CD4-positive, alpha-beta T cell (primary cell): ENCODE measurements at regions not wholly inside any gene's neighbourhood (a gene's known extent, or its start where the extent isn't known, plus 50 kb on each side); places are given as distances from the start of the nearest gene placed in this dataset.

Experiments used
- ATAC-seq: fragments of 200-7000 bp; cut with Tn5 transposase; one replicate; pipeline ENCODE4 v1.10.0; 2022; ENCODE audit warnings: mild to moderate bottlenecking; ENCODE audit not compliant: poor library complexity
- CTCF ChIA-PET: fragments of 350-600 bp; sonication (Branson Sonifier 250); formaldehyde crosslinking; loops from one replicate; lab custom pipeline; 2021; ENCODE audit warnings: antibody characterized with exemption, inconsistent platforms; lab: Charles Lee
- POLR2A ChIA-PET: fragments of 350-600 bp; sonication (Branson Sonifier 250); formaldehyde crosslinking; loops from one replicate; lab custom pipeline; 2021; ENCODE audit warnings: antibody characterized with exemption, inconsistent platforms; lab: Charles Lee
- DNase-seq, 14 experiments: peaks; one replicate each; pipeline ENCODE4 v3.0.0-alpha.2; 2013 to 2020; ENCODE audit warnings: mixed read lengths in 2 of 14
- H3K27ac ChIP-seq, 2 donors: one replicate each; pipeline versions ENCODE4 v1.5.1 to v1.7.0; 2013; ENCODE audit warnings: low read length in 2 of 2, low read depth in 1 of 2, mild to moderate bottlenecking in 1 of 2
- H3K27me3 ChIP-seq, 2 experiments: 1 replicate in 1 of 2; 2 replicates in 1 of 2; pipeline versions ENCODE4 v1.6.1 to v1.7.0; 2013; ENCODE audit warnings: low read length in 2 of 2, control low read depth in 1 of 2, mild to moderate bottlenecking in 1 of 2, moderate library complexity in 1 of 2; ENCODE audit not compliant: insufficient read depth in 2 of 2, control insufficient read depth in 1 of 2
- H3K36me3 ChIP-seq: one replicate; pipeline ENCODE4 v1.6.1; 2013; ENCODE audit warnings: low read length, control low read depth; ENCODE audit not compliant: insufficient read depth
- H3K4me1 ChIP-seq: one replicate; pipeline ENCODE4 v1.6.1; 2013; ENCODE audit warnings: low read length, control low read depth; ENCODE audit not compliant: insufficient read depth
- H3K4me3 ChIP-seq: one replicate; pipeline ENCODE4 v1.5.1; 2013; ENCODE audit warnings: mild to moderate bottlenecking, low read length, moderate library complexity
- H3K9me3 ChIP-seq, 2 experiments: 1 replicate in 1 of 2; 2 replicates in 1 of 2; pipeline versions ENCODE4 v1.6.1 to v1.7.0; 2013; ENCODE audit warnings: low read length in 2 of 2, mild to moderate bottlenecking in 2 of 2, control low read depth in 1 of 2, moderate library complexity in 1 of 2; ENCODE audit not compliant: control insufficient read depth in 1 of 2, insufficient read depth in 1 of 2
- H3K27ac Mint-ChIP-seq: one replicate; pipeline ENCODE4 v1.8.0; 2020; ENCODE audit warnings: mixed read lengths
- H3K27me3 Mint-ChIP-seq: one replicate; pipeline ENCODE4 v1.8.0; 2021; ENCODE audit warnings: mixed read lengths
- H3K36me3 Mint-ChIP-seq: one replicate; pipeline ENCODE4 v1.8.0; 2021; ENCODE audit warnings: low read depth, mixed read lengths
- H3K4me1 Mint-ChIP-seq: one replicate; pipeline ENCODE4 v1.8.0; 2021; ENCODE audit warnings: low read depth, mixed read lengths
- H3K4me3 Mint-ChIP-seq: one replicate; pipeline ENCODE4 v1.8.0; 2020; ENCODE audit warnings: mild to moderate bottlenecking, mixed read lengths
- H3K9me3 Mint-ChIP-seq: one replicate; pipeline ENCODE4 v1.8.0; 2020; ENCODE audit warnings: mixed read lengths
- CTCF ChIP-seq: fragments of 200-600 bp; IDR thresholded peaks from one replicate; pipeline ENCODE4 v1.8.0; 2022; ENCODE audit warnings: antibody characterized with exemption, mild to moderate bottlenecking
- intact Hi-C, 2 experiments: fragments of 100-400 bp; cut with DNase I in 1 of 2; cut with micrococcal nuclease in 1 of 2; formaldehyde crosslinking; loops; one replicate each; pipeline versions ENCODE4 v1.15.1 to v1.9.0; 2023 to 2025; cut with DNase I, micrococcal nuclease

GRCh38 chr3:153072856-153073255 is 89.2 kb upstream of the RAP2B start:
- no peaks in the 10 kb centered on the region for H3K4me1 ChIP-seq
- intact Hi-C loops = no loop called here
- no peak overlapping the region for H3K4me3 ChIP-seq
- no peak overlapping the region for H3K27ac ChIP-seq
- Mint-ChIP-seq H3K27me3 (no peaks in the 10 kb centered on the region), H3K27ac (no peak overlapping the region), H3K36me3 (no peaks in the 10 kb centered on the region), H3K9me3 (no peaks in the 10 kb centered on the region), H3K4me1 (no peaks in the 10 kb centered on the region), H3K4me3 (no peak overlapping the region)
- DNase-seq (no peak), ATAC-seq (no peak)
- H3K9me3 ChIP-seq = no peaks in the 10 kb centered on the region
- ChIA-PET CTCF (no interaction called here), POLR2A (no interaction called here)
- no peaks in the 10 kb centered on the region for H3K27me3 ChIP-seq
- TF ChIP-seq CTCF = no peak
- no peaks in the 10 kb centered on the region for H3K36me3 ChIP-seq

GRCh38 chr3:153073636-153074035 is 88.4 kb upstream of the RAP2B start:
- Histone ChIP-seq H3K4me1 (no peaks in the 10 kb centered on the region), H3K27ac (no peak overlapping the region), H3K27me3 (no peaks in the 10 kb centered on the region), H3K4me3 (no peak overlapping the region), H3K9me3 (no peaks in the 10 kb centered on the region), H3K36me3 (no peaks in the 10 kb centered on the region)
- Mint-ChIP-seq H3K4me1 (no peaks in the 10 kb centered on the region), H3K9me3 (no peaks in the 10 kb centered on the region), H3K36me3 (no peaks in the 10 kb centered on the region), H3K27ac (no peak overlapping the region), H3K4me3 (no peak overlapping the region), H3K27me3 (no peaks in the 10 kb centered on the region)
- ATAC-seq (no peak), DNase-seq (no peak)
- ChIA-PET CTCF (no interaction called here), POLR2A (no interaction called here)
- intact Hi-C loops = no loop called here
- TF ChIP-seq CTCF = no peak

GRCh38 chr3:153078826-153079225 is 83.2 kb upstream of the RAP2B start:
- Mint-ChIP-seq H3K9me3 (no peaks in the 10 kb centered on the region), H3K27ac (no peak overlapping the region), H3K4me3 (no peak overlapping the region), H3K27me3 (no peaks in the 10 kb centered on the region), H3K4me1 (no peaks in the 10 kb centered on the region), H3K36me3 (no peaks in the 10 kb centered on the region)
- Histone ChIP-seq H3K4me1 (no peaks in the 10 kb centered on the region), H3K36me3 (no peaks in the 10 kb centered on the region), H3K9me3 (no peaks in the 10 kb centered on the region), H3K27me3 (no peaks in the 10 kb centered on the region), H3K4me3 (no peak overlapping the region), H3K27ac (no peak overlapping the region)
- no peak for DNase-seq
- no peak for TF ChIP-seq CTCF
- no peak for ATAC-seq
- intact Hi-C loops = no loop called here
- POLR2A ChIA-PET = interaction anchor here (0.5 kb wide), 1 partner anchor 84 kb away, joined by 4 read pairs; no protein-coding TSS in a partner anchor
- CTCF ChIA-PET = no interaction called here
